GM18867 (cell line): ENCODE measurements at regions not wholly inside any gene's neighbourhood (a gene's known extent, or its start where the extent isn't known, plus 50 kb on each side); places are given as distances from the start of the nearest gene placed in this dataset.

ENCODE experiments used
- ATAC-seq: cut with Tn5 transposase; IDR thresholded peaks from one replicate; pipeline ENCODE4 v1.9.1; 2021; ENCODE audit warnings: mild to moderate bottlenecking, moderate library complexity; ENCODE audit not compliant: unreplicated experiment

- ATAC-seq, result no peak
These were observed 133.3 kb downstream of the MGAT5B start for GRCh38 chr17:77001487-77001886.

DNA sequence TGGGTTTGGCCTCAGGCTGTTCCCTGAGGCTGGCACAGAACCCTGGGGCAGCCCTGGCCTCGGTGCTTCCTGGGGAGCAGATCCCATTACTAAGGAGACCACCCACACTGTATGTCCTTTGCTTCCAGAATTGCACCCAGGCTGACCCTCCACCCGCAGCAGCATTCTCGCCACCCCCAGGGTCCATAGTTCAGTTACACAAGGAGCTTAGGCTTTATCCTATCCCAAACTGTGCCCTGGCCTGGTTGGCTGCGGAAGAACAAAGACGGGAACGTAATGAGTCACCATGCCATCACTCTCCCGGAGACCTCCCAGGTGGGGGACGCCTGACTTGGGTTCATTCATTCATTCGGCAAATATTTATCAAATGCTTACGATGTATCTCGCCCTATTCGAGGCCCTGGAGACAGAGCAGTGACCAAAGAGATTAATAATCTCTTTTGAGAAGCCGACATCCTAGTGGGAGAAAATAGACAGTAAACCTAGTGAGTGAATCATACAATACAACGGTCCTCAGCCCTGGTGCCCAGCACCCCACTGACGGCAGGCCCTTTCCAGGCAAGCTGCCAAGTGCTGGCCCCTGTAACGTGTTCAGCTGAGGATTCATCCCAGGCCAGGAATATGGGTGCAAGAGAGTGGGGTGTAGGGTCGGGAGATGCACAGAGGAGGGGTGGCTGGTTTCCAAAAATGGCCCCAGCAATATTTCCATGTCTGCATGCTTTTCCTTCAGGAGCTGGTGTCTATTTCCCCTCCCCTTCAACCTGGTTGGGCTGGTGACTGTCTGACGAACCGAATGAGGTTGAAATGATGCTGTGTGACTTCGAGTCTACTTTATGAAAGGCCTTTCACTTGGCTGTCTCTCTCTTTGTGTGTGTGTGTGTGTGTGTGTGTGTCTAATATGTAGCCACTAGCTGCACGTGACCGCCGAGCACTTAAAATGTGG lies 134.2 kb downstream of the MGAT5B start:
- ATAC-seq, result no peak

- ATAC-seq, result no peak
These were observed 135.5 kb downstream of the MGAT5B start for GRCh38 chr17:77003699-77004098.

- no peak for ATAC-seq
These were observed 133.7 kb upstream of the SEC14L1 start for GRCh38 chr17:77006971-77007649.

- ATAC-seq, result no peak
These were observed 130.9 kb upstream of the SEC14L1 start for GRCh38 chr17:77009877-77010276.

DNA sequence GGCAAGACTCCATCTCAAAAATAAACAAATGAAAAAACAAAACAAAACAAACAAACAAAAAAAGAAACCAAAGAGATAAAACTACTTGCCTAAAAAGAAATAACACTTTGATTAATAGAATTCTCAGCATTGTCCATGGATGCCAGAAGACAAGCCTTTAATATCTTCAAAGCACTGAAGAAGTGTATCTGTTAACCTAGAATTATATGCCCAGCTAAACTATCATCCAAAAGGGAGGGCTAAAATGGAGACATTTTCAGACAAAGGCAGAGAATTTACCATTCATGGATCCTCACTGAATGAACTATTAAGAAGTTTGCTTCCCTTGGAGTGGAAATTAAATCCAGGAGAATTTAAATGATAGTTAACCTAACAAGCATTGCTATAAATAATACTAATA lies 130.1 kb upstream of the SEC14L1 start:
- ATAC-seq, result no peak

DNA sequence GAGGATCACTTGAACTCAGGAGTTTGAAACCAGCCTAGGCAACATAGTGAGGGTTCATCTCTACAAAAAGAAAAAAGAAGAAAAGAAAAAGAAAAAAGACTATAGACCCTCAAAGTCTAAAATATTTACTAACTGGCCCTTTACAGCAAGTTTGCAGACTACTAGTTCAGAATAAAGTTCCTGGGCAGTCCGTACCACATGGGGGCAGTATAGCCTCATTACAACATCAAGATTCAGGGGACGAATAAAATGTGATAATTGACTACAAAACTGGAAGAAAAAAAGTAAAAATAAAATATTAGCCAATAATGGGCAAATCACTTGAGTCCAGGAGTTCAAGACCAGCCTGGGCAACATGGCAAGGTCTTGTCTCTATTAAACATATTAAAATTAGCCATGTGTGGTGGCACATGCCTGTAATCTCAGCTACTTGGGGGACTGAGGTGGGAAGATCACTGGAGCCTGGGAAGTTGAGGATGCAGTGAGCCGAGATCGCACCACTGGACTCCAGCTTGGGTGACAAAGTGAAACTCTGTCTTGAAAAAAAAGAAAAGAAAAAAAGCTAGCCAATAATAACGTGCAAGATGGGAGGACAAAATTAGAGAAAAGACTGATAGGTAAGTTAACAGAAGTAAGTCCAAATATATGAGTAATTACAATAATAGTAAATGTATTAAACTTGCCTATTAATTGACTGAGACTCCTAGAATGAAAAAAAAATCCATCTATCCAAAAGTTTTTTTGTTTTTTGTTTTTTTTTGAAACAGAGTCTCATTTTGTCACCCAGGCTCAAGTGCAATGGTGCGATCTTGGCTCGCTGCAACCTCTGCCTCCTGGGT lies 129.4 kb upstream of the SEC14L1 start:
- ATAC-seq, result no peak

- no peak for ATAC-seq
These were observed 122.3 kb upstream of the SEC14L1 start for GRCh38 chr17:77018504-77018903.

DNA sequence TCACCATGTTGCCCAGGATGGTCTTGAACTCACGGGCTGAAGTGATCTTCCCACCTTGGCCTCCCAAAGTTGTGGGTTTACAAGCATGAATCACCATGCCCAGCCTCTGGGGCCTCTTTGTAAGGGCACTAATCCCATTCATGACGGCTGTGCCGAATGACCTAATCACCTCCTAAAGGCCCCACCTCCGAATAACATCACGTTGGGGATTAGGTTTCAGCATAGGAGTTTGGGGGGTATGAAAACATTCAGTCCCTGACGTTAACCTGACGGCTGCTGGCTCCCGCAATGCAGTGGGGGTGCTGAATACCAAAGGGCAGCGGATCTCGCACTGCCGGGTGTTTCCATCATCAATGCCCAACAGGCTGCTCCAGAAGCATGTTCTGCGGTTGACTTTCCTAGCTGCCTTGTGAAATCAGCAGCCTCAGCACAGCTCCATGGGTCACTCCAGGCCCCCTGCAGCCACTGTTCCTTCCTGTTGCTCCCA lies 120.8 kb upstream of the SEC14L1 start:
- ATAC-seq, result no peak

- ATAC-seq, result no peak
These were observed 119.8 kb upstream of the SEC14L1 start for GRCh38 chr17:77020973-77021372.

- no peak for ATAC-seq
These were observed 118.0 kb upstream of the SEC14L1 start for GRCh38 chr17:77022766-77023165.

- ATAC-seq, result no peak
These were observed 115.0 kb upstream of the SEC14L1 start for GRCh38 chr17:77025781-77026180.

DNA sequence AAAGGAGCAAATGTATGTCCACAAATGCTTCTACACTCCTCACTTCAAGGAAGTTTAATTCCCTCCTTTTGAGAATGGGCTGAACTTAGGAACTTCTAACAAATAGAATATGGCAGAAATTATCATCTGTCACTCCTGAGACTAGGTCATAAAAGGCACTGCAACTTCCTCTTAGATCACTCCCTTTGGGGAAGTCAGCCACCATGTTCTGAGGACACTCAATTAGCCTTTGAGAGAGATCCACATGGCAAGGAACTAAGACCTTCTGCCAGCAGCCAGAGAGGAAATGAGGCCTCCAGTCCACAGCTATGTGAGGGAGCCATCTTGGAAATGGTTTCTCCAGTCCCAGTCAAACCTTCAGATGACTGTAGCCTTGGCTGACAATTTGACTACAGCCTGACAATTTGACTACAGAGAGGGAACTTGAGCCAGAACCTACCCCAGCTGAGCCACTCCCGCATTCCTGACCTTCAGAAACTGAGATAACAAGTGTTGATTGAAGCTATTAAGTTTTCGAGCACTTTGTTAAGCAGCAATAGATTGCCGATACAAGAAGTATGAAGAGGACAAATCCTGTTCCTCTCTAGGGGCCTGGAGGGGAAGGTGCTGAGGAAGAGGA lies 113.4 kb upstream of the SEC14L1 start:
- no peak for ATAC-seq

DNA sequence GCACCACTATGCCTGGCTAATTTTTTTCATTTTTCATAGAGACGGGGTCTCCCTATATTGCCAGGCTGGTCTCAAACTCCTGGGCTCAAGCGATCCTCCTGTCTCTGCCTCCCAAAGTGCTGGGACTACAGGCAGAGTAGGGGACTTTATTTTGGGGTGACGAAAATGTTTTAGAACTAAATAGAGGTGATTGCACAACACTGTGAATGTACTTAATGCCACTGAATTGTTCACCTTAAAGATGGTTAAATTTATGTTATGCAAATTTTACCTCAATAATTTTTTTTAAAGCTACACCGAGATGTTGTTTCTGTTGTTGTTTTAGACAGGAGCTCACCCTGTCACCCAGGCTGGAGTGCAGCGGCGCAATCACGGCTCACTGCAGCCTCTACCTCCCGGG lies 111.9 kb upstream of the SEC14L1 start:
- ATAC-seq, result no peak

DNA sequence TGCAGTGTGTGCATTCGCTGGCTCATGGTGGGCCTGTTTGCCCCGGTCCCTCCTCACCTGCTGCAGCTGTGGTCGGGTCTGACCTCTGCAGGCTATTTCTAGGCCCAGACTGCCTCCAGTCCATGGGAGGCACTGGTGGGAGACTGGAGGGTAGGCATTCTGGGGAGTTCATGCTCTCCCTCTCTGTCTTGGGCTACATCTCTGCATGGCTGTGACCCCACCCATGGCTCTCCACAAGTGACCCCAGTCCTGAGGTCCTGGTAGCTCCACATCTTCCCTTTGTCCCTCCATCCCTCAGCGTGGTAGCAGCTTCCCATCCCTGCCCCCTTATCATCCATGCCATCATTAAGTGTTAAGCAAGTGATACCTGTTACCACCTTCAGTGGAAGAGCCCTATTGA lies 107.8 kb upstream of the SEC14L1 start:
- no peak for ATAC-seq

DNA sequence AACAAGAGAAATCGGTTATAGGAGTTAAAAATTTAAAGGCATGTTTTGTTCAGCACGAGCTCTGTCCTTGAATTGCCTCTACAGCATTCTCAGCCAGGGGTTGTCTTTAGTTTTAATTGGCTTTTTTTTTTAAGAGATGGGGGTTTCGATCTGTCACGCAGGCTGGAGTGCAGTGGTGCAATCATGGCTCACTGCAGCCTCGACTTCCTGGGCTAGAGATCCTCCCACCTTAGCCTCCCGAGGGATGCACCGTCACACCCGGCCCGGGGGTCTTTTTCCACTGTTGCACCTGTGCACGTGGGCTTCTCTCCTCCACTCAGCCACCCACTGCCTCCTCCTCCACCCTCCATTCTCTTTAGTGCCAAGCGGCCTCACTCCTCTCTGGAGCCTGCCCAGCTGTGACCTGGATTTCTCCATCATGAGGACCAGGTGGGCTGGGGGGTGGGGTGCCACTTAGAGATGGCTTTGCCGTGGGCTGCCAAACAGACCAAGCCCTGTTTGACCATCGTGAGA lies 106.8 kb upstream of the SEC14L1 start:
- no peak for ATAC-seq

DNA sequence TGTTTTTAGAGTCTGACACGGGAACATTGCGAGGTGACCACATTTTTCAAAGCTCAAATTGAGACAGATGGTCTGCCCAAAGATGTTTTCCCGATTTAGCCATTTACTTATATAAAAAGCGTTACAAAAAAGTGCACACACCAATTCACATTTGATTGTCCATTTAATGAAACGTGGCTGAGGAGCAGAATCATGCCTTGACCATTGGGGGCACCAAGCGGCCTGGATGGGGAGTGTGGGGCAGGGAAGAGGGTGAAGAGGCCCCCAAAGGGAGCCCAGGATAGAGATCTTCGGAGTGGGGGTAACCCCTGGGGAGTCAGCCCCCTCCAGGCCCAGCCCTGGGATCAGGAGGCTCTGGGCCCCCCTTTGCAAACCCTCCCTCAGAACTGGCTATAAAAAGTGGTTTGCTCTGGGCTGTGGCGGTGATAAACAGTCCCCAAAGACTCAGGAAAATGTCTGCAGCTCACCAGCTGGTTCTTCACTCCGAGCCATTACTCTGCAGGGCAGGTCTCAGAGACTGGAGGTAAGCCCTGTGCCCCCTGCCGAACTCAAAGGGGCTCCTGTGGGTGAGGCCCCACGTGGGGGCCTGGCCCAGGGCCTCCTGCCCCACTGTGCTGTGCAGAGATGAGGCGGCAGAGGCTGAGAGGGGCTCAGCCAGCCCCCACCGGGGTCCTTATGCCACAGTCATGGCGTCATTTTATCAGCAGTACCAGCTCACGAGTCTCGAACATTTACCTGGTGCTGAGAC lies 105.9 kb upstream of the SEC14L1 start:
- ATAC-seq, result no peak

- no peak for ATAC-seq
These were observed 105.2 kb upstream of the SEC14L1 start for GRCh38 chr17:77035526-77035925.

DNA sequence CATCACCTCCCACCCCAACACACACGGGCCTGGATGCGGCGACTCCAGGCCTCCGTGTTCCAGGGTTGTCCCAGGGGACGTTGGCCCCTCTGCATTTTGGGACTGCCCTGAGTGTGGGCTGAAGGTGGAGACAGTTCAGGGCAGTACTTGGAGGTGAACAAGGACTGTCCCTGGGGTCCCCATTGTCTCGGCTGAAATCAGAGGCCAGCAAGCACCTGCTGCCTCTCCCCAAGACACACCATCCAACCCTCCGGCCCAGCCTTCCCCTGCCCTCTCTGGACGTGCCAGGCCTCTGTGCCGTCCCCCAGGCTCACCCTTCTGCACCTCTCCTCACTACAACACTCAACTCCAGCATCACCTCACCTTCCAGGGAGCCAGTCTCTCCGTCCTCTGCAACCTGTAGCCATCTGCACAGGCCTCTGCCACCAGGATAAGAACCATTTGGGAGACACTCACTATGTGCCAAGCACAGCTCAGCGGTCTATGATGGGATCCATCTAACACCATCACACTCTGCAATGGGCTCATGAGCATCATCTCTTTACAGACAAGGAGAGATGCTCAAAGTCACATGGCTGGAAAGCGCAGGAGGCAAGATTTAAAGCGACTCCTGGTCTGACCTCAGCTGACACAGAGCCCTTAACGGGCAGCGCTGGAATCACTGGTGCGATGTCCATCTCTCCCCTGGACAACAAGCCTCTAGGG lies 104.5 kb upstream of the SEC14L1 start:
- no peak for ATAC-seq
